ENCODE measurements at regions not wholly inside any gene's neighbourhood (a gene's known extent, or its start where the extent isn't known, plus 50 kb on each side); places are given as distances from the start of the nearest gene placed in this dataset.
"Not testable (repeated sequence)": the region's sequence is repeated elsewhere in the genome, so short reads cannot be mapped to it uniquely, and the experiment has no call there.

DNA sequence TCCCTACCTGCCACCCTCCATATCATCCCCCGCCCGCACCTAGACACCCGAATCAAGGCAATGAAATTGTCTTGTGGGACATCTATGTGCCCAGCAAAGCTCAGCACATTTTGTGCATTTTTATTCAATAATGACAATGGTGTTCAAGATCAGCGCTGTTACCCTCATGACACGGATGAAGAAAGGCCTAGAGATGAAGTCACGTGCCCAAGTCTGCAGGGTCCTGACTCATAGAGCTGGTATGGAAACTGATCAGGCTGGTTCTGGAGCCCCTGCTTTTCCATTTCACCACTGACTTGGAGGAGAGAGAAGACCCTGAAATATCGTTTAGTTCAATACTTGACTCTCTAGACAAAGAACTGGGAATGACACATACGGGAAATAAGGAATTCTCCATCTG is 136.2 kb downstream of the KLRB1 start:
- TF ChIP-seq, protein P1, sequence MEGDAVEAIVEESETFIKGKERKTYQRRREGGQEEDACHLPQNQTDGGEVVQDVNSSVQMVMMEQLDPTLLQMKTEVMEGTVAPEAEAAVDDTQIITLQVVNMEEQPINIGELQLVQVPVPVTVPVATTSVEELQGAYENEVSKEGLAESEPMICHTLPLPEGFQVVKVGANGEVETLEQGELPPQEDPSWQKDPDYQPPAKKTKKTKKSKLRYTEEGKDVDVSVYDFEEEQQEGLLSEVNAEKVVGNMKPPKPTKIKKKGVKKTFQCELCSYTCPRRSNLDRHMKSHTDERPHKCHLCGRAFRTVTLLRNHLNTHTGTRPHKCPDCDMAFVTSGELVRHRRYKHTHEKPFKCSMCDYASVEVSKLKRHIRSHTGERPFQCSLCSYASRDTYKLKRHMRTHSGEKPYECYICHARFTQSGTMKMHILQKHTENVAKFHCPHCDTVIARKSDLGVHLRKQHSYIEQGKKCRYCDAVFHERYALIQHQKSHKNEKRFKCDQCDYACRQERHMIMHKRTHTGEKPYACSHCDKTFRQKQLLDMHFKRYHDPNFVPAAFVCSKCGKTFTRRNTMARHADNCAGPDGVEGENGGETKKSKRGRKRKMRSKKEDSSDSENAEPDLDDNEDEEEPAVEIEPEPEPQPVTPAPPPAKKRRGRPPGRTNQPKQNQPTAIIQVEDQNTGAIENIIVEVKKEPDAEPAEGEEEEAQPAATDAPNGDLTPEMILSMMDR (IDR thresholded peaks at IDR 0.05; ENCODE audit: insufficient read depth, low read length), result not testable (repeated sequence)
- TF ChIP-seq GABPA, POLR2AphosphoS5 (IDR thresholded peaks at IDR 0.05; ENCODE audit: low read depth): not testable (repeated sequence)

Measured in HL-60 (cell line).